ENCODE measurements at regions not wholly inside any gene's neighbourhood (a gene's known extent, or its start where the extent isn't known, plus 50 kb on each side); places are given as distances from the start of the nearest gene placed in this dataset.

- Histone ChIP-seq H3K9me3 (no peaks in the 10 kb centered on the region), H3K27me3 (no peaks in the 10 kb centered on the region), H3K4me1 (peaks cover 0 to 5% of the 10 kb centered on the region in 2 donors), H3K27ac (peak overlapping the region; percentile 73 to 78), H3K4me3 (no peak overlapping the region), H3K36me3 (no peaks in the 10 kb centered on the region)
- no peak for DNase-seq (ENCODE audit: low spot score in 2 of 2)
- no peak for TF ChIP-seq POLR2AphosphoS5 (IDR thresholded peaks at IDR 0.05)
- TF ChIP-seq CTCF (IDR thresholded peaks at IDR 0.05) = no peak
- no peak for TF ChIP-seq POLR2A (IDR thresholded peaks at IDR 0.05)
- intact Hi-C loops (cut with DNase I; ENCODE audit: low total_unique reads) = no loop called here
Observed at GRCh38 chr1:22258698-22259097, 115.8 kb upstream of the WNT4 start.

DNA sequence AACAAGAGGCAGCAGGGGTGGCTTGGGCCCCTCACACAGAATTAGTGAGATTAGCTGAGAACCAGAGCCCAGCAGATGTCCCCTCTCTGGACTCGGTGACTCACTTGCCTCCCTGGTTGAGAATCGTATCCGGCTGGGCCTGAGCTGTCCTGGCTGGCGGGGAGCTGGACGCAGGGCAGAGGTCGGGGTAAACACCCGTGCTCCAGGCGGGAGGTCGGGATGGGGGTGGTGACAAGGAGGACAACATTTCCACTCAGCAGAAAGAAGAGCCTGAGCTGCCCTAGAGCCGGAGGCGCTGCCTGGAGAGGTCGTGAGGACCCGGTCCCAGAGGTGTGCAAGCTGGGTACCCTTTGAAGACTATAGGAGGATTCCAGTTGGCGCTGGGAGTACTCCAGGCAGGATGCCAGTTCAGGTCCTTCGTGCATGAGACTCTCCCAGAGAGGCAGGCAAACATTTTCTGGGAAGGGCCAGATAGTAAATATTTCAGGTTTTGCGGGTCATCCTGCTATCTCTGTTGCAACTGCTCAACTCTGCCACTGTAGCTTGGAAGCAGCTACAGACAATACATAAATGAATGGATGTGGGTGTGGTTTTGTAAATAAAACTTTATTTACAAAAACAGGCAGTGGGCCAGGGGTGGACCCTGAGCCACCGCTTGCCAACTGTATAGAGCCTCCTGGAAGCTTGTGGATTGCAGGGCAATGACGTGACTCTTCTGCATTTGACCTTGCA lies 116.8 kb upstream of the WNT4 start:
- TF ChIP-seq POLR2A (IDR thresholded peaks at IDR 0.05) = no peak
- TF ChIP-seq CTCF (IDR thresholded peaks at IDR 0.05) = no peak
- intact Hi-C loops (cut with DNase I; ENCODE audit: low total_unique reads) = loop anchor here (5.0 kb wide), 1 partner anchor 852 kb away; no protein-coding TSS in a partner anchor
- Histone ChIP-seq H3K4me3 (no peak overlapping the region), H3K27me3 (no peaks in the 10 kb centered on the region), H3K27ac (peak overlapping the region; percentile 73 to 78), H3K4me1 (peaks cover 0 to 5% of the 10 kb centered on the region in 2 donors), H3K36me3 (no peaks in the 10 kb centered on the region), H3K9me3 (no peaks in the 10 kb centered on the region)
- DNase-seq (ENCODE audit: low spot score in 2 of 2) = no peak

- H3K4me3 ChIP-seq = no peak overlapping the region
- no peak overlapping the region for H3K27ac ChIP-seq
- H3K9me3 ChIP-seq = no peaks in the 10 kb centered on the region
- no peaks in the 10 kb centered on the region for H3K36me3 ChIP-seq
- H3K27me3 ChIP-seq = no peaks in the 10 kb centered on the region
- intact Hi-C loops (cut with DNase I; ENCODE audit: low total_unique reads) = loop anchor here (5.0 kb wide), 1 partner anchor 854 kb away; no protein-coding TSS in a partner anchor
- H3K4me1 ChIP-seq = no peaks in the 10 kb centered on the region
- DNase-seq (ENCODE audit: low spot score in 2 of 2) = no peak
- TF ChIP-seq POLR2AphosphoS5 (IDR thresholded peaks at IDR 0.05) = no peak
- no peak for TF ChIP-seq CTCF (IDR thresholded peaks at IDR 0.05)
- no peak for TF ChIP-seq POLR2A (IDR thresholded peaks at IDR 0.05)
Observed at GRCh38 chr1:22260860-22261432, 118.0 kb upstream of the WNT4 start.

DNA sequence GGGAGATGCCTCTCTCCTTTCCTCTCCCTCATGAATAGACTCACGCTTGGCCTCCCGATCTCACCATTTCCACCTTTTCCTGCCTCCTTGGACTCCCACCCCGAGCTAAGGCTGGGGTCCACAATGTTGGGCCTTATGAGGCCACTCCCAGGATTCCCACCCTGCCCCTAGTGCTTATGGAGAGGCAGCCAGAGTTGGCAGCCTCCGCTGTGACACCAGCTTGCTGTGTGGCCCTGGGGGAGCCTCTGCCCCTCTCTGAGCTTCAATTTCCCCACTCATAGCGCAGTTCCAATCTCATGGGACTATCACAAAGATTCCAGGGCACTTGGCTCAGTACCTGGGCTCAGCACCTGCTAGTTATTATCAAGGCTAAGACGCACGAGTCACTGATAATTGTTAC lies 118.7 kb upstream of the WNT4 start:
- no peaks in the 10 kb centered on the region for H3K27me3 ChIP-seq

More for the DNA sequence above, 118.7 kb upstream of the WNT4 start:
- no peak for DNase-seq (ENCODE audit: low spot score in 2 of 2)
- no peaks in the 10 kb centered on the region for H3K9me3 ChIP-seq
- intact Hi-C loops (cut with DNase I; ENCODE audit: low total_unique reads) = loop anchor here (5.0 kb wide), 1 partner anchor 854 kb away; no protein-coding TSS in a partner anchor
- H3K27ac ChIP-seq = no peak overlapping the region
- no peak overlapping the region for H3K4me3 ChIP-seq
- no peaks in the 10 kb centered on the region for H3K36me3 ChIP-seq
- no peak for TF ChIP-seq CTCF (IDR thresholded peaks at IDR 0.05)
- TF ChIP-seq POLR2A (IDR thresholded peaks at IDR 0.05) = no peak
- TF ChIP-seq POLR2AphosphoS5 (IDR thresholded peaks at IDR 0.05) = no peak
- no peaks in the 10 kb centered on the region for H3K4me1 ChIP-seq
